ENCODE measurements at regions not wholly inside any gene's neighbourhood (a gene's known extent, or its start where the extent isn't known, plus 50 kb on each side); places are given as distances from the start of the nearest gene placed in this dataset.

DNA sequence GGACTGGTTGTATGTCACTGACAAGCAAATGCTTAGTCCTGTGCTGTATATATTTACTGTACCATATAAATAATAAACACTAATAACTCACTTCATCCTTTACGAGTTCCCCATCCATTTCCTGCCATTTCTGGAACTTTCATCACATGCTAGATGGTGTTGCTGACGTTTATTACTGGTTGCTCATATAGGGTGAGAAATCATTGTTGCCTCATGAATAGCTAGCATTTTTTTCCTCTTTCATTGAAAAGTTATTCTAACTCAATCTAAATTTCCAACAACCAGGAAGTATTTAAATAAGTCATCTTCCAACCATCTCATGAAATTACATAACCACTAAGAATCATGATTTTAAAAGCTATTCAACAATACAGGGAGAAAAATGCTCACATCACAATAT lies 88.6 kb upstream of the RCN1 start:
- no peaks in the 10 kb centered on the region for H3K27me3 ChIP-seq (ENCODE audit: control insufficient read depth, insufficient read depth, low read length)
- H3K36me3 ChIP-seq (ENCODE audit: control insufficient read depth in 2 of 3, insufficient read depth in 3 of 3, low read length in 3 of 3), result no peaks in the 10 kb centered on the region
- no peak overlapping the region for H3K9ac ChIP-seq (ENCODE audit: low read length in 3 of 3)
- FAIRE-seq (no peak), DNase-seq (no peak)
- intact Hi-C loops (cut with DNase I), result no loop called here
- H3K9me3 ChIP-seq (ENCODE audit: control insufficient read depth in 2 of 3, insufficient read depth in 1 of 3, low read length in 3 of 3), result no peaks in the 10 kb centered on the region
- TF ChIP-seq, protein P1, sequence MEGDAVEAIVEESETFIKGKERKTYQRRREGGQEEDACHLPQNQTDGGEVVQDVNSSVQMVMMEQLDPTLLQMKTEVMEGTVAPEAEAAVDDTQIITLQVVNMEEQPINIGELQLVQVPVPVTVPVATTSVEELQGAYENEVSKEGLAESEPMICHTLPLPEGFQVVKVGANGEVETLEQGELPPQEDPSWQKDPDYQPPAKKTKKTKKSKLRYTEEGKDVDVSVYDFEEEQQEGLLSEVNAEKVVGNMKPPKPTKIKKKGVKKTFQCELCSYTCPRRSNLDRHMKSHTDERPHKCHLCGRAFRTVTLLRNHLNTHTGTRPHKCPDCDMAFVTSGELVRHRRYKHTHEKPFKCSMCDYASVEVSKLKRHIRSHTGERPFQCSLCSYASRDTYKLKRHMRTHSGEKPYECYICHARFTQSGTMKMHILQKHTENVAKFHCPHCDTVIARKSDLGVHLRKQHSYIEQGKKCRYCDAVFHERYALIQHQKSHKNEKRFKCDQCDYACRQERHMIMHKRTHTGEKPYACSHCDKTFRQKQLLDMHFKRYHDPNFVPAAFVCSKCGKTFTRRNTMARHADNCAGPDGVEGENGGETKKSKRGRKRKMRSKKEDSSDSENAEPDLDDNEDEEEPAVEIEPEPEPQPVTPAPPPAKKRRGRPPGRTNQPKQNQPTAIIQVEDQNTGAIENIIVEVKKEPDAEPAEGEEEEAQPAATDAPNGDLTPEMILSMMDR (IDR thresholded peaks at IDR 0.05; ENCODE audit: borderline replicate concordance, extremely low read depth, insufficient read depth), result no peak
- no peak overlapping the region for H3K27ac ChIP-seq (ENCODE audit: low read depth in 2 of 2, low read length in 2 of 2)
- H3K4me1 ChIP-seq (ENCODE audit: control insufficient read depth in 2 of 3, insufficient read depth in 2 of 3, low read depth in 1 of 3, low read length in 3 of 3), result no peaks in the 10 kb centered on the region
- no peak overlapping the region for H3K4me3 ChIP-seq (ENCODE audit: low read length in 3 of 3)

DNA sequence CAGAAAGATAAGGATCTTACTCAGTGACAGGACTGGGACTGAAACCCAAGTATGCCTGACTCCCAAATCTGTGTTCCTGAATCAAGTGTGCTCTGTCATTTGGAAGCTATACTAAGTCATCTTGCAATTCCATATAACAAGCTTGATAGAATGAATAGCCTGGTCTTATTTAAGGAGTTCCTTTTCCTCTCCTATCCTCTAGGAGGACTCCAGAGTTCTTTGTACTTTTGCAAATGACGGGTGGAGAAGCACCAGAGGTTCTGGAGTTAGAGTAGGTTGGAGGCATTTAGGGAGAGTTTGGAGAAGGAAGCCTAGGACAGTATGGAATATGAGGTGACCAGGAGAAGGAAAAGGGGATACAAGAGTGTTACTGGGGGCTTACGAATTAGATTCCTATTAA lies 92.9 kb upstream of the RCN1 start:
- Histone ChIP-seq H3K27ac (ENCODE audit: low read depth in 2 of 2, low read length in 2 of 2) (no peak overlapping the region), H3K4me3 (ENCODE audit: low read length in 3 of 3) (no peak overlapping the region), H3K4me1 (ENCODE audit: control insufficient read depth in 2 of 3, insufficient read depth in 2 of 3, low read depth in 1 of 3, low read length in 3 of 3) (no peaks in the 10 kb centered on the region), H3K27me3 (ENCODE audit: control insufficient read depth, insufficient read depth, low read length) (no peaks in the 10 kb centered on the region), H3K9ac (ENCODE audit: low read length in 3 of 3) (no peak overlapping the region), H3K36me3 (ENCODE audit: control insufficient read depth in 2 of 3, insufficient read depth in 3 of 3, low read length in 3 of 3) (no peaks in the 10 kb centered on the region), H3K9me3 (ENCODE audit: control insufficient read depth in 2 of 3, insufficient read depth in 1 of 3, low read length in 3 of 3) (no peaks in the 10 kb centered on the region)
- DNase-seq, result no peak
- TF ChIP-seq, protein P1 (IDR thresholded peaks at IDR 0.05; ENCODE audit: borderline replicate concordance, extremely low read depth, insufficient read depth), result no peak
- no peak for FAIRE-seq
- intact Hi-C loops (cut with DNase I), result no loop called here

DNA sequence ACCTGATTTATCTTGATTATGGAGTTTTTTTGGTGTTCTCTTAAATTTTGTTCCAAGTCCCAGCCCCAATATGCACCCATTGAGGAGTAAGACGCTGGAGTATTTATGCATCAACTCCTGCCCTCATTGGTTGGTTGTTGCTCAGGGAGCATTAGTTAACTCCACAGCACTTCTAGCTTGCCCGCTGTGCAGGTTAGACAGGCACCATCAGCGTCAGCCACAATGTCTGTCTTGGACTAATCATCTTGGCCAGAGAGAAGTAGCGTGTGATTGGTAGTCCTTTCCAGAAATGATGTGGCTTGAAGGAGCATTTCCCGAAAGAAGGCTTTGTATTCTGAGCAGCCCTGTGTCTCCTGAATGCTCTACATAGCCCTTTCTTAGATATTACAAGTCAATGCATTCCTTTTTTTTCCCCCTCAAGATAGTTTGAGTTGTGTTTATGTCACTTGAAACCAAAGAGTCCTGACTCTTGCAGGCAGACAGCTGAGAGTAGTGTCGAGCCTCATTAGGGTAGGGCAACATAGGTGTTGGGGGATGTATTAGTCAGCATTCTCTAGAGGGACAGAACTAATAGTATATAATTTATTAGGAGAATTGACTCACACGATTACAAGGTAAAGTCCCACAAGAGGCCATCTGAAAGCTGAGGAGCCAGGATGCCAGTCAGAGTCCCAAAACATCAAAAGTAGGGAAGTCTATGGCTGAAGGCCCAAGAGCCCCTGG lies 94.6 kb upstream of the RCN1 start:
- FAIRE-seq (no peak), DNase-seq (no peak)
- H3K27ac ChIP-seq (ENCODE audit: low read depth in 2 of 2, low read length in 2 of 2), result no peak overlapping the region
- no peaks in the 10 kb centered on the region for H3K4me1 ChIP-seq (ENCODE audit: control insufficient read depth in 2 of 3, insufficient read depth in 2 of 3, low read depth in 1 of 3, low read length in 3 of 3)
- H3K9ac ChIP-seq (ENCODE audit: low read length in 3 of 3), result no peak overlapping the region
- intact Hi-C loops (cut with DNase I), result no loop called here
- H3K36me3 ChIP-seq (ENCODE audit: control insufficient read depth in 2 of 3, insufficient read depth in 3 of 3, low read length in 3 of 3), result no peaks in the 10 kb centered on the region
- TF ChIP-seq, protein P1 (IDR thresholded peaks at IDR 0.05; ENCODE audit: borderline replicate concordance, extremely low read depth, insufficient read depth), result no peak
- H3K4me3 ChIP-seq (ENCODE audit: low read length in 3 of 3), result no peak overlapping the region
- no peaks in the 10 kb centered on the region for H3K9me3 ChIP-seq (ENCODE audit: control insufficient read depth in 2 of 3, insufficient read depth in 1 of 3, low read length in 3 of 3)
- no peaks in the 10 kb centered on the region for H3K27me3 ChIP-seq (ENCODE audit: control insufficient read depth, insufficient read depth, low read length)
